Sciatic nerve (tissue), 2 donors: ENCODE measurements at regions not wholly inside any gene's neighbourhood (a gene's known extent, or its start where the extent isn't known, plus 50 kb on each side); places are given as distances from the start of the nearest gene placed in this dataset.
"Not testable (repeated sequence)": the region's sequence is repeated elsewhere in the genome, so short reads cannot be mapped to it uniquely, and the experiment has no call there.

ENCODE experiments used
- ATAC-seq: fragments of 200-7000 bp; cut with Tn5 transposase; one replicate; pipeline ENCODE4 v1.9.1; 2020; ENCODE audit warnings: mild to moderate bottlenecking, moderate library complexity
- DNase-seq: peaks from one replicate; pipeline ENCODE4 v3.0.0-alpha.2; 2020; ENCODE audit warnings: low spot score
- intact Hi-C: fragments of 100-400 bp; cut with DNase I; formaldehyde crosslinking; loops from one replicate; pipeline ENCODE4 v1.14.2; 2022
- donor health status: DM: no; HTN: no; CAD: no.
- donor health status: DM: no; HTN: no; CAD: no.

GRCh38 chr1:182244451-182244850 lies 147.1 kb downstream of the GLUL start:
- ATAC-seq (no peak), DNase-seq (no peak)
- intact Hi-C loops, result no loop called here

GRCh38 chr1:182242641-182243040 lies 148.9 kb downstream of the GLUL start:
- intact Hi-C loops, result no loop called here
- DNase-seq, result no peak
- ATAC-seq, result peak; percentile 13

- ATAC-seq (no peak), DNase-seq (no peak)
- intact Hi-C loops, result no loop called here
Measured at GRCh38 chr1:182240085-182240484, 151.5 kb downstream of the GLUL start.

GRCh38 chr1:182238421-182238820 lies 153.2 kb downstream of the GLUL start:
- intact Hi-C loops, result no loop called here
- no peak for ATAC-seq
- DNase-seq, result no peak

GRCh38 chr1:182237329-182237728 lies 154.3 kb downstream of the GLUL start:
- DNase-seq, result no peak
- no peak for ATAC-seq
- intact Hi-C loops, result no loop called here

GRCh38 chr1:182236651-182237077 lies 154.9 kb downstream of the GLUL start:
- ATAC-seq (peak; percentile 7), DNase-seq (no peak)
- intact Hi-C loops, result no loop called here

- ATAC-seq, result peak; percentile 51
- DNase-seq, result no peak
- intact Hi-C loops, result no loop called here
Measured at GRCh38 chr1:182235952-182236650, 155.5 kb downstream of the GLUL start.

GRCh38 chr1:182235604-182235951 lies 156.0 kb downstream of the GLUL start:
- intact Hi-C loops, result no loop called here
- ATAC-seq (no peak), DNase-seq (no peak)

GRCh38 chr1:182229921-182230491 lies 161.6 kb downstream of the GLUL start:
- ATAC-seq, result peak; percentile 86
- intact Hi-C loops, result no loop called here
- DNase-seq, result no peak

GRCh38 chr1:182229451-182229850 lies 162.1 kb downstream of the GLUL start:
- DNase-seq (no peak), ATAC-seq (peak; percentile 21)
- intact Hi-C loops, result no loop called here

- intact Hi-C loops, result no loop called here
- DNase-seq, result no peak
Measured at GRCh38 chr1:182227864-182228547, 163.6 kb downstream of the GLUL start.

GRCh38 chr1:182226618-182227017 lies 165.0 kb downstream of the GLUL start:
- no peak for ATAC-seq
- no peak for DNase-seq
- intact Hi-C loops, result no loop called here

More at GRCh38 chr1:182227864-182228547, 163.6 kb downstream of the GLUL start:
- no peak for ATAC-seq

GRCh38 chr1:182225755-182226154 lies 164.2 kb upstream of the ZNF648 start:
- intact Hi-C loops, ATAC-seq, DNase-seq: not testable (repeated sequence)

GRCh38 chr1:182221990-182222389 lies 160.5 kb upstream of the ZNF648 start:
- DNase-seq, ATAC-seq, intact Hi-C loops: not testable (repeated sequence)

- intact Hi-C loops, ATAC-seq: not testable (repeated sequence)
Measured at GRCh38 chr1:182221367-182221766, 159.9 kb upstream of the ZNF648 start.

GRCh38 chr1:182217967-182218366 lies 156.5 kb upstream of the ZNF648 start:
- intact Hi-C loops, result no loop called here
- peak; percentile 75 for ATAC-seq
- no peak for DNase-seq

More at GRCh38 chr1:182221367-182221766, 159.9 kb upstream of the ZNF648 start:
- not testable (repeated sequence) for DNase-seq

GRCh38 chr1:182217071-182217470 lies 155.6 kb upstream of the ZNF648 start:
- intact Hi-C loops, result no loop called here
- no peak for DNase-seq
- ATAC-seq, result no peak

GRCh38 chr1:182215764-182216163 lies 154.3 kb upstream of the ZNF648 start:
- ATAC-seq (no peak), DNase-seq (no peak)
- intact Hi-C loops, result no loop called here

GRCh38 chr1:182213163-182213562 lies 151.7 kb upstream of the ZNF648 start:
- intact Hi-C loops, result no loop called here
- no peak for ATAC-seq
- no peak for DNase-seq

GRCh38 chr1:182211386-182211785 lies 149.9 kb upstream of the ZNF648 start:
- intact Hi-C loops, result no loop called here
- DNase-seq (no peak), ATAC-seq (no peak)
